H54 (cell line): ENCODE measurements at regions not wholly inside any gene's neighbourhood (a gene's known extent, or its start where the extent isn't known, plus 50 kb on each side); places are given as distances from the start of the nearest gene placed in this dataset.

Experiments used
- DNase-seq: peaks from one replicate; pipeline ENCODE4 v3.0.0; 2011; ENCODE audit warnings: low spot score, mixed read lengths; ENCODE audit not compliant: insufficient read length
- FAIRE-seq: peaks from 3 replicates; lab custom pipeline; 2011; peaks lifted over from hg19 to GRCh38; lab: Jason Lieb, UNC
- POLR2A ChIP-seq: IDR thresholded peaks from 2 replicates; pipeline ENCODE4 v1.6.1; 2011; ENCODE audit warnings: low read depth, mild to moderate bottlenecking, low read length

DNA sequence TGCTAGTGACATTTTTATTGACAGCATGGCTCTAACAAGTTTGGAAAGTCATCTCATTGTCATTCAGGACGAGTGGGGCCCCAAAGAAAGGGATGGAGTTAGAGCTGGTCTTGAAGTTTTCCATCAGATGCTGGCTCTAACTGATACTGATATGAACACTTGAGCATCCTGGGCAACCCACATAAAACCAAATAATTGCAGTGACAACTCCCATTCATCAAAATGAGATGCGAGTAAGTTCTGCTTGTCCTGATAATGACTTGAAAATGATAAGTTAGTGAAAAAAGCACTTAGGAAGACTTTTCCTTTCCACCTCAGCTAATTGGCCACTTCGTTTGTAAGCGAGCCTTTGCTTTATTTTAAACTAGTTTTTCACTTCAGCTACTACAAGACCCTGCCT is 147.6 kb downstream of the SP3 start:
- no peak for FAIRE-seq
- DNase-seq: no peak
- no peak for TF ChIP-seq POLR2A

DNA sequence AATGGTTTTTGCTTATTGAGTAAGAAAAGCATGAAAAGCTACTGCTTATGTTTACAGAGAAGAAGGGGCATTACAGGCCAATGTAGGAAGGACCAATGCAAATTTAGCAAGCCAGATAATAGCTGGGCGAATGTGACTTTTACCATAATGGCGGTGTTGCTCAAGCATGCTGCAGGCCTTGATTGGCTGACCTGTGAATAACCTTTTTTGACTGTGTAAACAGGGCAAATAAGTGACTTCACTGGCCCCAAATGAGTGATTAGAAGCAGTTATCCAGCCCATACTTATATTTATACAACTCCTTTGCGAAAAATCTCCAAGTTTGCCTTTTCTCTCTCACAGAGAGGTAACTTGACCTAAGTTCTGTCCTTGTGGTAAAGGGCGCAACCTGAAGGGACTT is 146.9 kb downstream of the SP3 start:
- no peak for FAIRE-seq
- no peak for DNase-seq
- TF ChIP-seq POLR2A: no peak

DNA sequence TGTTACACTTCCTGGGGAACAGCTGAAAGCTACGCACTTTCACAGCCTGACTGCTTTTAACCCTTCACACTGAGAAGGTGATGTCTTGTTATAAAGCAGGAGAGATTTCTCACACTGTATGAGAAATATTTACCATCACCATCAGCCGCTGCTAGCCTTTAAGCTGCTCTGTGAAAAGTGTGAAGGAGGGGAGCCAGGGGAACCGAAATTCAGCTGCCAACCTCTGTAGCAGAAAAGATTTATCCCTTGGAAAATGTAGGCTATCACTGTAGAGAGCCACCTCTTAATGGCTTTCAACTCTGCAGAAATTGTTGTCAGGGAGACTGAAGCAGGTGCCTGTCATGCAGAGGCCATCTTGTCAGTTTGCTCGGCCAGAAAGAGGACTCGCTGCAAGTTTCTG is 145.3 kb downstream of the SP3 start:
- no peak for FAIRE-seq
- TF ChIP-seq POLR2A: no peak

DNA sequence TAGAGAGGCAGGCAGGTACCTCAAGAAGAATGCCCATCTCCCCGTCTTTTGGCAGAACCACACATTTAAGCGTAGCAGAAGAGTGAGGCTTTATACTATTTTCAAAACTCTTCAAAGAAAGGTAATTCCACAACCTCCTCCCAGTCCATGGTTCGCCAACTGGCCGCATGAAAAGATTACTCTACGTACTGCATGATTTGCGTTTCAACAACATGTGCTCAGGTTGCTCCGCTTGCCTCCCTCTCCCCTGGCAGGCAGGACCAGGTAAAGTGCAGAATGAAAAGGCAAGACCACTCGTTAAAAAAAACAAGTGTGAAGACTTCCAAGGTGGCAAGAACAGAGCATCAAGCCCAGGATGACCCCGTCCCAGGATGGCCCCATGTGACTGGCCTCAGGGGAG is 143.7 kb downstream of the SP3 start:
- no peak for FAIRE-seq
- DNase-seq: no peak
- no peak for TF ChIP-seq POLR2A

More for the DNA sequence above, 145.3 kb downstream of the SP3 start:
- DNase-seq: no peak

DNA sequence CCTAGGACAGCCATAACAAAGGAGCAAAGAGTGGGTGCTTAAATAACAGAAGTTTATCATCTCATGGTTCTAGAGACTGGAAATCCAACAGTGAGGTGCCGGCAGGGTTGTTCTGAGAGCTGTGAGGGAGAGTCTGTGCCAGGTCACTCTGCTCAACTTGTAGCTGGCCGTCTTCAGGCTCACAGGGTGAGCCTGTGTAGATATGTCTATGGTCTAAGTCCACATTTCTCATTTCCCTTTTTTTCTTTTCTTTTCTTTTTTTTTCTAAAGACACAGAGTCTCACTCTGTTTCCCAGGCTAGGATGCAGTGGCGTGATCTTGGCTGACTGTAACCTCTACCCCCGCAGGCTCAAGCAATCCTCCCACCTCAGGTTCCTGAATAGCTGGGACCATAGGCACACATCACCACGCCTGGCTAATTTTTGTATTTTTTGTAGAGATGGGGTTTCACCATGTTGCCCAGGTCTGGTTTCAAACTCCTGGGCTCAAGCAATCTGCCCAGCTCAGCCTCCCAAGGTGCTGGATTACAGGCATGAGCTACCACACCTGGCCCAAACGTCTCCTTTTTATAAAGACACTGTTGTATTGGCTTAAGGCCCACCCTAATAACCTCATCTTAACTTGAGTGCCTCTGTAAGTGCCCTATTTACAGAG is 142.2 kb downstream of the SP3 start:
- TF ChIP-seq POLR2A: no peak
- FAIRE-seq: no peak
- no peak for DNase-seq

DNA sequence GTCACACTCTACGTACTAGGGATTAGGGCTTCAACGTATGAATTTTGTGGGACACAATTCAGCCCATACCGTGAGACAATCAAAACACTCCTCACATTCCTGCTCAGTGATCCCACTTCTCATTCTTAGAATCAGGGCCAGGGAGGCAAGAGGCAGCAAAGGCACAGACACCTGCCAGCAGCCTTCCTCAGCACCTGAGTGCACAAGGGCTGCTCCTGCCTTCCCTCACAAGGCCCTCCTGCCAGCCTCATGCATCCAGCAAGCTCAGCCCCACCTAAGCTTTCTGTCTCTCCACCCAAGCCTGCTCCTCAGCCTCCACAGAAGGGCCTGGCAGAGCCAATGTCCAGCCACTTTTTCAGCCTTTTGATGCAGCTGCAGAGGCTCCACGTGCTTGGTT is 141.6 kb downstream of the SP3 start:
- FAIRE-seq (no peak), DNase-seq (no peak)
- no peak for TF ChIP-seq POLR2A

DNA sequence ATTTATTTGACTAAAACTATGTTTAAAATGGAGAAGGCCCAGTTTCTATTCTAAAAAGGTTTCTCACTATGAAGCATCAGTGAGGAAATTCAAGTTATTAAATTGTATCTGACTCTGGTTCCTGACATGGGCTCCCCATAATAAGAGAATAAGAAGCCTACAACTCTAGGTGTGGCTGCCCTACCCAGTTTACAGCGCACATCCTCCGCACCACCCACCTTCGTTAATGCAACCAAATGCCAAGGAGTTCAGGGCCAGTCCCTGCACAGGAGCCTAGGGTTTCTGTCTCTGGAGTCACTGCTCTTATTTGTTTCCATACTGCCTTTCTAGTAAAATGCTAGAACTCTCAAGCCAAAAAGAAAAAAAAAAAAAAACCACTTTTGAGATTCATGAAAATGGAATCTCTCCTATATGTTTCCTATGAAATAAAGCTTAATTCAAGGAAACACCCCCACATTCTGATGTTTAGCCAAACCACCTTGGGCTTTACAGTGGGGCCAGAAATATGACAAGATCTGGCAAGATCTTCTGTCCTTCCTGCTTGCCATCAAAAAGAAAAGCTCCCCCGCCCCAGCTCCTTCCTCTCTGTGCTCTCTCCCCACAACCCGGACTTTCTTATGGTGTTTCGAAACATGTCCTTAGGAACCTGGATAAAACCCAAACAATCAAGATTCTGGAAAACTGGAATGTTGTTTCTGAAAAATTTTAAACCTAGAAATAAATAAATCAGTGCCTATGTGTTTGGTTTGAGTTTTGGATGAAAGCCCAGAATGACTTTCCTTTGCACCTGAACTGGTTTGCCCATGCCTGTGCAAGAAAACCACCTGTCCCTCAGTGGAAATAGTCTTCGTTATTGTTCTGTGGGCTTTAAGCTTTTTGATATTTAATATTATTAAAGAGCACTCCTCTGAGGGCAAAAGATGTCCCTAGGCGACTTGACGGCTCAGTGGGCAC is 136.7 kb downstream of the SP3 start:
- DNase-seq (no peak), FAIRE-seq (no peak)
- no peak for TF ChIP-seq POLR2A

DNA sequence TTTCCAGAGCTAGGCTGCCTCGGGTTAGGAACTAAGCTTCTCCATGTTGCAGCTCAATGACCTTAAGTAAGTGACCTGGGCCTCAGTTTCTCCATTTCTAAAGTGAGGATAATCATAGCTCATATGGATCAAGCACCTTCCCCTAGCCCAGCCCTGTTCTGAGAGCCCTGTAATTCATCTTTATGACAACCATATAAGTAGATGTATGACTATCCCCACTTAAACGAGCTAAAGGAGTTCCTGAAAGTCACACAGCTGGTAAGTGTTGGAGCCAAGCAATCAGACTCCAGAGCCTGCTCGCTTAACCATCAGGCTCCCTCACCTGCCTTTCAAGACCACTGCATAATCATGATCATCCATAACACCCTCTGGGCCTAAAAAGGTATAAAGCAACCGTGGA is 135.4 kb downstream of the SP3 start:
- FAIRE-seq: no peak
- TF ChIP-seq POLR2A: no peak

DNA sequence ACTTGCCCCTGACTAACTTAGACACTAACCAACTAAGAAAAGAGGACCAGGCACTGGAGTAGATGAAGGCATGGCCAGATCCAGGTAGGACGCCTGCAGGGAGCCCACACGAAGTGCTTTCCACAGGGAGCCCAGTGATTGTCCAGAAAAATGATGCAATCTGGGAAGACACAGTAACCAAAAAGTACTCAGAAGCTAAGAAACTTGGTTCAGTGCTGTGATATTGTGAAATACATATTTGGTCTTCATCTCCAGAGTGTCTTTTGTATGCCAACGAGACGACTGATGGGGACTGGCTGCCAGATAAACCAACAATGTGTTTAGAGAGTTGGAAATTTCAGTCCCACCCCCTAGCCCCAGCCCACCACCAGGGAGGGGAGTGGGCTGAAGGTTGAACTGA is 135.0 kb downstream of the SP3 start:
- no peak for TF ChIP-seq POLR2A
- FAIRE-seq (no peak), DNase-seq (no peak)

More for the DNA sequence above, 135.4 kb downstream of the SP3 start:
- DNase-seq: no peak

DNA sequence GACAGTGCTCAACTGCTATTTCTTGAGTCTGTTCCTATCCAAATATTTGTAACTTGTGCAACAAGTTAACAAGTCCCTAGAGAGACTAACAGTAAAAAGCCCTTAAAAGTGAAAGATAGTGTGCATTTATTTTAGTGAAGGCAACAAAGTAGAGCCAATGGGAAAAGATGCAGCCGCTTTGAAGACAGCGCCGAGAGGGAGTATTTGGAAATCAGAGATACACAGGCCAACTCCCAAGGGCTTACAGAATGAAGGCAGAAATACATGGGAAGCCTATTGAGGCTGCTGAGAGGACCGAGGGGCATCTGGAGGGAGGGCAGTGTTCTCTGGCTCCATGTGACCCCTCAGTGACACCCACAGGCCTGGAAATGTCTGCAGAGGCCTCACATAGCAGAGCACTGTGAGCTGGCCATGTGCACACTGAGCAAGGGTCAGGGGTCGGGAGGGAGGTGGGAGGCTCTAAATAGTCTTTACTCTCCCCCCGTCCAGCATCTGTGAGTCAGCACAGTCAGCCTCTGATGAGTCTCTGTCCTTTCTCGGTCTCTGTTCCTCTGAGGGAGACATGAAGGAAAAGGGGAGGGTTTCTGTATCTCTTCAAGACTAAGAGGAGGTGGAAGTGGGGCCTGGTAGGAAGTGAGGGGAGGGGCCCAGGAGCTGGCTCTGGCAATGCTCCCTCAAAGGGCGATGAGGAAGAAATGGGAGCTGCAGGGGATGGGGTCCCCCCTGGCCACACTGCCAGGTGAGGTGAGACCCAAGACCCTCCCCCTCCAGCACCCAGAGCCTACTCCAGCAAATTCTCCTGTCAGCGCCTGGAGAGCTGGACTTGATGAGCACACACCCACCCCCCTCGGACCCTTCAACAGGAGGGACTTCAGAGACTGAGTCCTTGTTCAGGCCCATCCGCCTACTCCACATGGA is 133.6 kb downstream of the SP3 start:
- FAIRE-seq: no peak
- no peak for TF ChIP-seq POLR2A
- DNase-seq: no peak

DNA sequence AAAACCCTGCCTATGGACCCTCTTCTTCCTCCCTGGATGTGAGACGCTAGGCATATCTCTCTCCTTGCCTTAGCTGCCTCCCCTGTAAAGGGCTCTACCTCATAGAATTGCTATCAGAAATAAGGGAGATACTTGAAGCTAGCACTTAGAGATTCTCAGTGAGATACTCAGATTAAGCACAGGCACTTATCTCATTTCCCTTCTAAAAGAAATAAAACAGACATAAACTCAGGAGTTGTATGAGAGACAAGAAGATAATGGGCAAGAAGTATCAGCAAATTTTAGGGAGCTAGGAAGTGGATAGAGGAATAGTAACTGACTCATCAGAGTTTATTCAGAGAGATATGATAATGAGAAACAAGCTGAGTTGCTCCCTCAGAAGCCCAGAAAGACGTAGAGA is 131.0 kb downstream of the SP3 start:
- DNase-seq (no peak), FAIRE-seq (no peak)
- no peak for TF ChIP-seq POLR2A

DNA sequence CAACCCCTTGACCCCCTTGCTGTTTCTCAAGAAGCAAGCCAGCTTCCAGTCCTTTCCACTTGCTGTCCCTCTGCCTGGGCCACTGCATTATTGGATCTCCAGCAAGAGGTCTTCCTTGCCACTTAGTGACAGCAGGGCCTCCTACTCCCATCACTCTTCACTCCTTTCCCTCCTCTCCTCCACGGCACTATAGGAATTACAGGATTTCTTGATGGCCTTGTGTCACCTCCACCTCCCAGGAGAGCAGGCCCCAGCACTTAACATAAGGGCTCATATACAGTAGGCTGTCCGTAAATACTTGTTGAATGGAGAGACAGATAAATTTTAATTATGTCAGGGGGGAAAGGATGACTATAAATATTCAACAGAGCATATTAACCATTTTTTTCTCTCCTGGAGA is 129.4 kb downstream of the SP3 start:
- TF ChIP-seq POLR2A: no peak
- DNase-seq (no peak), FAIRE-seq (no peak)

DNA sequence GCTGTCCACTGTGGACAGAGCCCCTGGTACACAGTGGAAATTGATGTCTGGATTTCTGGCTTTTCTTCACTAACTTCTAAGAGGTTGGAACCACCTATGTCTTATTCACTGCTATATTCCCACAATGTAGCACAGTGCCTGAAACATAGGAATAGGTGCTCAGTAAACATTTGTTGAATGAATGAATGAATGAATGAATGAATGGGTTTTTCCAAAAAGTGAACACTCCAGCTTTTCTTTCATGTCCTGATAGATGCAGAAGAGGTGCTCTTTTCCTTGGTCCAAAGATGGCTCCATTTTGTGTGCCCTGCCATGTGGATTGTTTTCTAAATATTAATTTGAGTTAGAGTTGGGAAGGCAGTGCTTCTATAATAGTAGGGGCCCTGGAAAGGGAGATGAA is 124.1 kb downstream of the SP3 start:
- DNase-seq (no peak), FAIRE-seq (no peak)
- no peak for TF ChIP-seq POLR2A

DNA sequence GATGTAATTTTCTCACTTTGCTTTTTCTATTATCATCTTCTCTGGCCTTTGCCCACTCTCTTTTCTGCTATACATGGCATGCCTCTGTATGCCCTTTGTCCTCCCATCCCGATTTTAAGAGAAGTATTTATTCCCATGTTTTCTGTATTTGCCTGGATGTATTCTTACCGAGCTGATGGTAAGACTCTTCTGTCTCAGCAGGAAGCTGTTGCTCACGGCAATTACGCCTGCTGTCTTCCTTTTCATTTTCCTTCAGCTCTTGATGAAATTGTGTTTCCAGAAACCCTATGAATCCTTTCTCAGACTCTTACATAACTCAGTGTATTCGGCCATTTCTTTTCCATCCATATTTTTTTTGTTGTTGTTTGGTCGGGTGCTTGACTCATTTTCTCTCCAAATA is 121.6 kb downstream of the SP3 start:
- DNase-seq (no peak), FAIRE-seq (no peak)
- no peak for TF ChIP-seq POLR2A
